Fibroblast of peridontal ligament (primary cell): ENCODE measurements at regions not wholly inside any gene's neighbourhood (a gene's known extent, or its start where the extent isn't known, plus 50 kb on each side); places are given as distances from the start of the nearest gene placed in this dataset.
"Not testable (repeated sequence)": the region's sequence is repeated elsewhere in the genome, so short reads cannot be mapped to it uniquely, and the experiment has no call there.

Experiments used
- DNase-seq: peaks from one replicate; pipeline ENCODE4 v3.0.0-alpha.2; 2010; ENCODE audit errors: extremely low read depth

GRCh38 chr4:127469542-127469941 lies 163.2 kb upstream of the INTU start:
- no peak for DNase-seq

DNA sequence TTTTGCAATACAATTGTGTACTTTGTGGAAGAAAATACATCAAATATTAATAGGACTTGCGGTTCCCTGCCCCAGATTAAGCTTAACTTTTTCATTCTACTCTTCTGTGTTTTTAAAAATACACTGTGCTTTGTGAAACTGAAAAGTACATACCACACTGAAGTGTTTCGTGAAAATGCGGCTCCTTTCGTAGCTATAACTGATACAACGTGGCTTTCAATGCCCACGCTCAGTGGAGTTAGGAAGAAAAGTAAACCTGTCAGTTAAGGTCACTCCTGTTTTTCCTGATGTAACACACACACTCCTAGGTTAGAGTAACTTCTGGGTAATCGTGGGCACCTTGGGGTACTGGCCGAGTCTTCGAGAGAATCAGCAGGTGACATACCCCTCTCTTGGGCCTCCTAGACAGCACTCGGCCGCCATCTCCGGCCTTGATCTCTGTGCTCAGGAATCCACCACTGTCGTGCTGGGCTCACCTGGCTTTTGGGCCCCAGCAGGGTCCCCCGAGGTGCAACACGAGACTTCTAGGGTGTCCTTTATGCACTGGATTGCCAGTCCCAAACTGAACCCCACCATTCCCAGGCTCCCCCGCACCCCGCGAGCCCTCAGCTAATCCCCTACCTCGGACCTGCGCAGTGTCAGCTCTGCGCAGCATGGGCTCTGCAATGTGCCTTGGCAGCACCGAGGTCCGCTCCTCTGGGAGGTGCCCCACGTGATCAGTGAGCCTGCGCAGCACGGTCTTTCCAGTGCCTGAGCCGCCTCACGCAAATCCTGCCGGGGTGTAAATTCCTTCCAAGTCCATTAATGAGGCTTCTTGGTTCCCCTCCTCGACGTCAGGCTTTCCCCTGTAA lies 162.6 kb upstream of the INTU start:
- no peak for DNase-seq

DNA sequence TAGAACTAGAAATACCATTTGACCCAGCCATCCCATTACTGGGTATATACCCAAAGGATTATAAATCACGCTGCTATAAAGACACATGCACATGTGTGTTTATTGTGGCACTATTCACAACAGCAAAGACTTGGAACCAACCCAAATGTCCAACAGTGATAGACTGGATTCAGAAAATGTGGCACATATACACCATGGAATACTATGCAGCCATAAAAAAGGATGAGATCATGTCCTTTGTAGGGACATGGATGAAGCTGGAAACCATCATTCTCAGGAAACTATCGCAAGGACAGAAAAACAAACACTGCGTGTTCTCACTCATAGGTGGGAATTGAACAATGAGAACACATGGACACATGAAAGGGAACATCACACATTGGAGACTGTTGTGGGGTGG lies 154.5 kb upstream of the INTU start:
- not testable (repeated sequence) for DNase-seq

DNA sequence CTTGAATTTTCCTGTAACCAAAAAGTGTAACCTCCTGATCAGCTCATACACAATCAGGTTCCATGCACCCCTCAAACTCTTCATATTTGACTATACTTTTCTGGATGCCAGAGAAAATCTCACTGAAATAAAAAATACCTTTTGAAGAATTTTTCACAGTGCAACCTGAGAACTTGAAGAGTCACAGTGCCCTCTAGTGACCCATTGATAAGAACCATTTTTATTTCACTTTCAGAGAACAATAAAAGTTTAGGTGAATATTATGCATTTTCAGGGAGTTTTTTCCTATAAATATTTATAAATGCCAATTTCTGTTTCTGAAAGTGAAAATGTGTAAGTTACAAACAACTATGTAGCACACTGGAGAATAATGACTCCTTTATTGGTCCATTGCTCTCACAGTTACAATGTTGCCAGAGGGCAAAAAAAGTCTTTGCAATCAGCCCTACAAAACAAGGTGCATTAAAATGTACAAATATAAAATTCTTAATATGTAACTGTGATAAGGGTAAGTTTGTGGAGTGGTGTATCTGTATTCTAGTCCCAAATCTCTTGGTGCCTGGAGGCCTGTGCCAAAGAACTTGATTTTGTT lies 153.6 kb upstream of the INTU start:
- DNase-seq = peak; percentile 76

DNA sequence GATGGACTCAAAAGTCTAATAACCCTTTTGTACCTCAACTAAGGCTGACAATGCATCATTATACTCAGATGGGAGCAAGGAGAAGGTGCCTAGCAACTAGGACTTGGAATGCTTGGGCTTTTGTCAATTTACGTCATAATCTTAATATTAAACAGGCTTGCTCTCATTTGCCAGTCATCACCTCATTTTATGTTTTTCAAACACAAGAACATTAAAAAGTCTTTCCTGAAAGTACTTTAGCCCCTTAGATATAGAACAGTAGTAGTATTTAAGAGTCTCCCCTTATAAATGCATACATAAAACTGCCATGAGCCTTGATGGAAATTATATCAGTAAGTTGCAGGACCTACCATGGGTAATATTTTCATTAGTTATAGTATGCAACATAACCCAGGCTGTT lies 150.7 kb upstream of the INTU start:
- no peak for DNase-seq

DNA sequence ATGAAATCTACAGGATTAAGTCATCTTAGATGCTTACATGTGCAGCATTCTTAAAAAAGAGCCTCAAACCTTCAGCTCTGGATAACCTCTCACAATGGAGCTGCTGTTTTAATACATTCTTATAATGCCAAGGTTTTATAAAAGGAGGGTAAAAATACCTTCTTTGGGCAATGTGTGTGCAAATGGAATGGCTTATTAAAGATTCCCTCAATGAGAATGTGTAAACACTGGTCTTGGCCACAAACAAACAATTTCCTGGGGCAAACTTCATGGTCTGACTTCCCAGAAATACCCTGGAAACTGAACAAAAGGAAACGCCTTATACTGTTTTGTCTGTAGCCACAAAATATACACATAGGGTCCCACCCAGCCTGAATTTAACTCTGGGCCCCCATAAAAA lies 148.6 kb upstream of the INTU start:
- DNase-seq = no peak

DNA sequence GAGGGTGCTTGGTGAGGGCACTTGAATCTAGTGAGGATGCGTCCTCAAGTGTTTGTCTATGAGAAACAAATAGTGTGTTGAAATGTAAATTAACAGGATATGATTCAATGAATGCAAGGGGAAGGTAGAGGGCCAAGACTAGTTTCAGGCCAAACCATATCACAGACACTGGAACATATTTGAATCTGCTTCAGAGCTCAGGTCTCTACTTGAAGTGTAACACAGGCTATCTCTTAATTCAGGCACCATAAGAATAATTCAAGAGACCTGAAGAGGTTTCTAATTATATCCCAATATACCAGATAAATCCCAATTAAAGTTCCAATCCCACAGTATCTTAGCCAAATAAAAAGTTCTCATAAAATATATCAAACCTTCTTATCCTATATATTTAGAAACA lies 146.5 kb upstream of the INTU start:
- no peak for DNase-seq

DNA sequence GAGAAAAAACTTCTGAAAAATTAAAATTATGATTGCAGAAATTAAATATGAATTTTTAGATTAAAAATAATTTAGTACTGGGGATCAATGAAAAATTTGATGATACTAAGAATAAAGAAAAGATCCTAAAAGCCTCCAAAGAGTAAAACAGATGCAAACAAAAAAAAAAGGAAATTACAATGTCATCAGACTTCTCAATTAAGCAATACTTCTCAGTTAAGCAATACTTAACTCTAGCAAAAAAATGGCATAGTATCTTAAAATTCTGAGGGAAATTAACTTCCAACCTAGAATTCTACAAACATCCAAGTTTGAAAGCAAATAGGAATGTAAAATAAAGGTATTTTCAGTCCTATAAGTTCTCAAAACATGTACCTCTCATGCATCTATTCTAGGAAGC lies 141.2 kb upstream of the INTU start:
- DNase-seq = no peak

GRCh38 chr4:127496875-127497274 lies 135.9 kb upstream of the INTU start:
- DNase-seq = not testable (repeated sequence)

DNA sequence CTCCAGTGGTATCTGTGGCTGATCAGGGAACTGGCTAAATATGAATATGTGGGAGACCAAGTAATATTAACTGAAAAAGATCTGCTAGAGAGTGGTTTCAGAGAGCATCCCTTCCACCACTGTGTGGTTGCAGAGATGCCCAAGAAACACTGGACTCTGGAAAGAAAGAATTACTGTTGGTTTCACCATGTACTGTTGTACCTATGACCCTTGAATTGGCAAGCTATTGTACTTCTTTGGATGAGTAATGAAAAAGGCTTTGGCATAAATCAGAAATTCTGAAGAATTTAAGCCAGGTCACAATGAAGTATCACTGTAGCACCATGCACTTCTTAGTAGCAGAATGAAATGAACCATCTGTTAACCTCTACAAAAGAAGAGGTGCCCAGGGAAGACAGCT lies 134.4 kb upstream of the INTU start:
- DNase-seq = peak; percentile 63

- DNase-seq = no peak
Observed at GRCh38 chr4:127500242-127500641, 132.5 kb upstream of the INTU start.

GRCh38 chr4:127501103-127501502 lies 131.7 kb upstream of the INTU start:
- DNase-seq = peak; percentile 45

DNA sequence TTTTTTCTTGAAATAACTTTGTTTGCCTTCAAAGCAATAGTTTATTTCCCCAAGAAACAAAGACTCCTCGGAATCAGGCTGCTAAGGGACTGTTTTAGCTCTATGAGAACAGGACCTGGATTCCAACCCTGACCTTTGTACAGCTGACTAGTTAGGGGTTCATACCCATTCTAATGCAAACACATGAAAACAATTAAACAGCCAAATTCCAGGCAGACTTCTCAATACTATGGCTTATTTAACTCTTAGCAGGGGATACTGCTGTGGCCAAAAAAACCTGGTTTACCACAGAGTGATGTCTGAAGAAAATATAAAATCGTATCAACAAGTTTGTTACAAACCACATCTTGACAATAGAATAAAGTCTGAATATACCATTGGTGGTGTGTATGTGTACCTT lies 129.6 kb upstream of the INTU start:
- peak; percentile 94 for DNase-seq

DNA sequence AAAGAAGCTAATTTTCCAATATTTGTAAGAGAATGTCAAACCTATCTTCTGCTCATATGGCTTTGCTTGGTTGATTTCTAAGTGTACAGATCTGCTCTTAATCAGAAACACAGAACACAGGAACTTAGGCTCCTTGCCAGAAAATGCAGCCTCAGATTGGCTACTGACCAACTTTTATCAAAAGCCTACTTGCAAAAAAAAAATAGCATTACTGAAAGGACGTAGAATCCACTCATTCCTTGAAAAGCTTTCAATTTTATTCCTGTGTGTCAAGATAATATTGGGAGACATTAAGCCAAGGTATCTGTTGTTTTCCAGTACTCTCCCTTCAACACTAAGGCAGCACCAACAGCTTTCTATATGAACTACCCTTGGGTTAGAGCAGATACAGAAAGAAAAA lies 127.6 kb upstream of the INTU start:
- DNase-seq = peak; percentile 98

DNA sequence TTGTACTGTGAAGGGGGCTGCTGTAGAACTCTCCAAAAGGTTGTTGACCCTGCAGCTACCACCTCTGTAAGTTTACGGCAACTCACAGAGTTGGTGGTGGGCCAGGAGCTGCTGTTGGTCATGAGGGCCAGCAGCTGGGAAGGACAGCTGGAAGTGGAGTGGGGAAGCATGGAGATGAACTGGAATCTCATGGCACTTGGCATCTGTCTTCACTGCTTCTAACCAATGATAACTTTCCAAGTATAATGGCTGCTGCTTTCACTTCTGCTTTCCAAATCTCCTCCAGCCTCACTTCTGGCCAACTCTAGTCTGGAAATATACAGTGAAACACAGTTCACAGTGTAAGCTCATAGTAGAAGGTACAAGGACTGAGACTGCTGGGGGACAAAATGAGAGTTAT lies 126.5 kb upstream of the INTU start:
- DNase-seq = no peak

DNA sequence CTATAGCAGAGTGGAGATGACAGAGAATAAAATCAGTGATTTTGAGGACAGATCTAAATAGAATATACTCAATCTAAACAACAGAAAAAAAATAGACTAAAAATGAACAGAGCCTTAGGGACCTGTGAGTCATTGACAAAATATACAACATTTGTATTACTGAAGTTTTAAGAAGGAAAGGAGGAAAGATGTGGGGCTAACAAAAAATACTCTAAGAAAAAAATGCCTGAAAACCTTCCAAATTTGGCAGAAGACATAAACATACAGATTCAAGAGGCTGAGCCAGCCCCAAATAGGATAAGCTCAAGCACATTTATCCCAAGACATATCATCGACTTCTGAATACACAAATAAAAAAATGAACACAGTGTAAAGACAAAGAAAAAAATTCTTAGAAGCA lies 123.6 kb upstream of the INTU start:
- peak; percentile 96 for DNase-seq

GRCh38 chr4:127512672-127513071 lies 120.1 kb upstream of the INTU start:
- not testable (repeated sequence) for DNase-seq

DNA sequence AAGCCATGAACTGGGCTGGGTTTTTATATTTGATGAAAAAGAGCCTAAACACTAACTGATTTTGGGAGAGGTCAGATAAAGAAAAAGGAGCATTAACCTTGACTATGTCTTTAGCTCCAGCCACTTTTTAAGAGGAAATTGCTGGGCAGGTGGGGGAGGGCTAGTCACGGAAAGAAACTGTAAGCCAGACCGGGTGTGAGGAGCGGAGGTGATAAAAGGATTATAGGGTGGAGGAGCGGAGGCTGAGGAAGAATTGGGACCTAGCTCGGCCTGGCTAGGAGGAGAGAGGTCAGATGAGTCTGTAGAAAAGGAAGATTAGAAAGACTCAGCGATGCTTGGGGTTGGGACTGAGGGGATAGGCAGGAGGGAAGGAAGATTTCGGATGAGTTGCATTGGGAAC lies 117.5 kb upstream of the INTU start:
- DNase-seq = not testable (repeated sequence)

GRCh38 chr4:127518046-127518445 lies 114.7 kb upstream of the INTU start:
- DNase-seq = no peak

- peak; percentile 72 for DNase-seq
Observed at GRCh38 chr4:127521463-127521862, 111.3 kb upstream of the INTU start.

- no peak for DNase-seq
Observed at GRCh38 chr4:127523369-127523768, 109.4 kb upstream of the INTU start.

GRCh38 chr4:127525608-127526007 lies 107.1 kb upstream of the INTU start:
- no peak for DNase-seq

DNA sequence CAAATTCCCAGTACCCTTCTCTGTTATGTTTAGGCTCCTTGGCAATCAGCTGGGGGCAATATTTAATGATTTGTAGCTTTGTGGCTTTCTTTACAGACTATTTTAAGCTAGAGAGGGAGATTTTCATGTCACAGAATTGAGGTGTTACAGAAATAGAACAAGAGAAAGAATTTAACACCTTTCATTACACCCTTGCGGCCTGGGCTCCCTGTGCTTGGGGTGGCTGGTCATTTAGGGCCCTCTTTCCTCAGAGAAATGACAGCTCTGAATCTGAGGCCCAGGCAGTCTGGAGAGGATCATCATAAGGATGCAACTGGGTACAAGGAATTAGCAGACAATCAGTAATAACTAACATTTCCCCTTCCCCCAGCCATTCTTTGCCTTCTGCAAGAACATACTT lies 104.5 kb upstream of the INTU start:
- DNase-seq = no peak

DNA sequence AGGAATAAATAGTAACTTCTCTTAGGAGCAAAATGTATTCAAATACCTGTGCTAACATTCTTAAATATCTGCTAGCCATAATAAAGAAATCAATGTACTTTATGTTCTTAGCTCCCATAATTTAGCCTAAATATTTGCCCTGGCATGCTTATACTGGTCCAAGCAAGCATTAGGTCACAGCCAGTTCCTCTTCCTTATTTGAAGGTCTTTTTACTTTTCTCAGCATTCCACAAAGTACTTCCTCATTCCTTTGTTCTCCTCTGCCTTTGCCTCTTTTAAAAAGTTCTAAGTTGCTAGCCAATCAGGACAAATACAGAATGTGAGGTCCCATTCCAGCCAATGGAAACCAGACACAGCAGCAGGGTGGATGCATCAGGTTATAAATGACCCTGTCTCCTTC lies 102.9 kb upstream of the INTU start:
- DNase-seq = not testable (repeated sequence)
